ENCODE measurements at regions not wholly inside any gene's neighbourhood (a gene's known extent, or its start where the extent isn't known, plus 50 kb on each side); places are given as distances from the start of the nearest gene placed in this dataset.

DNA sequence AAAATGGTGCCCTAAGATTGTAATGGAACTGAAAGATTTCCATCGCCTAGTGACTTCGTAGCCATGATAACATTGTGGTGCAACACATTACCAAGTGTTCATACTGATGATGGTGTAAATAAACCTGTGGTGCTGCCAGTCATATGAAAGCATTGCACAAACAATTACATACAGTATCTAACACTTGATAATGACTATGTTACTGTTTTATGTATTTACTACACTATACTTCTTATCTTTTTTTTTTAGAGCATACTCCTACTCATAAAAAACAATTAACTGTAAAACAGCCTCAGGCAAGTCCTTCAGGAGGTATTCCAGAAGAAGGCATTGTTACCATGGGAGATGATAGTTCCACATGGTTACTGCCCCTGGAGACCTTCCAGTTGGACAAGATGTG, 152.7 kb upstream of the EDNRA start:
- no peak for DNase-seq

DNA sequence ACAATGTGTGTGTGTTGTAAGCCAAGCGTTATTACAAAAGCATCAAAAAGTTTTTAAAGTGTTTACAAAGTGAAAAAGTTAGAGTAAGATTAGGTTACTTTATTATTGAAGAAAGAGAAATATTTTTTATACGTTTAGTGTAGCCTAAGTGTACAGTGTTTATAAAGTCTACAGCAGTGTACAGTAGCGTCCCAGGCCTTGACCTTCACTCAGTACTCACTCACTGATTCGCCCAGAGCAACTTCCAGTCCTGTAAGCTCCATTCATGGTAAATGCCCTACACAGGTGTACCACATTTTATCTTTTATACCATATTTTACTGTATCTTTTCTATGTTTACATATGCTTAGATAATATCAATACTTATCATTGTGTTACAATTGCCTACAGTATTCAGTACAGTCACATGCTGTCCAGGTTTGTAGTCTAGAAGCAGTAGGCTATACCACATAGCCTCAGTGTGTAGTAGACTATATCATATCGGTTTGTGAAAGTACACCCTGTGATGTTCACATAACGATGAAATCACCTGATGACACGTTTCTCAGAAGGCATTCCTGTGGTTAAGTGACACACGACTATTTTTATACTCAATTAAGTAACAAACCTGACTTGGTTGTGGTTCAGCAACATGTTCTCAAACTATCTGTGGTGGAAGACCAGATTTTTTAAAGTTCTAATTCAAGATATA, 152.0 kb upstream of the EDNRA start:
- DNase-seq: no peak

DNA sequence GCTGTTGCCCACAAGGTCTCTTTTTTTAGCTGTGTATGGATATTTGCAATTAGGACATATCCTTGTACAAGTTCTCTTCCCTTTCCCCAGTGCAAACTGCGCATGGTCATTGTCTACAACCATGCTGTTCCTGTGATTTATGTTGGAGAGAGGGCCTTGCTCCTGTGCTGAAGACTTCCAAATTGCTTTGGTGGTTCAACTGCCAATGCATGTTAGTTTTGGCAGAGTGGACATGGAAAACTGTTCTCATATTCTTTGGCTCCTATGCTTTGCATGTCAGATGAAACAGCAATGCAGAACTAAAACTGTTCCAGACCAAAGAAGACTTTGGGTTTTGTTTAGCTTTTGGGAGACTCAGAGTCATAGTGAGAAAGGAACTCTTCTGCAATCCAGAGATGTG, 148.8 kb upstream of the EDNRA start:
- no peak for DNase-seq

DNA sequence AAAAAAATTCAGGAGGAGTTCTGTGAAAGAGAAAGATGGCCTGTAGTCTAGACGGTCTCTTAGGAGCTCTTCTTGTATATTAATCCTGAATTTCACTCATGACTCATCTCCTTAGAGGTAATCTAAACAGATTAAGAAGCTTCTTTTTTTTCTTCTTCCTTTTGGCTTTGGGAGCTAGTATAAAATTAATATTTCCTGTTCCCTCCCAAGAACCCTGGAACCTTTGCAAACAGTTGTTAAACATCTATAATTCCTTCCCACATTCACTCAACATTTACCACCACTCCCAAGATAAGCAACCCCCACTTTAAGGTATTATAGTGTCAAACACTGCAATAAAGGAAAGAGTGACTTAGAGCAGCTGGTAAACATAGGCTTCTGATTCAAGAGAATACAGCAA, 146.4 kb upstream of the EDNRA start:
- peak; percentile 75 for DNase-seq

DNA sequence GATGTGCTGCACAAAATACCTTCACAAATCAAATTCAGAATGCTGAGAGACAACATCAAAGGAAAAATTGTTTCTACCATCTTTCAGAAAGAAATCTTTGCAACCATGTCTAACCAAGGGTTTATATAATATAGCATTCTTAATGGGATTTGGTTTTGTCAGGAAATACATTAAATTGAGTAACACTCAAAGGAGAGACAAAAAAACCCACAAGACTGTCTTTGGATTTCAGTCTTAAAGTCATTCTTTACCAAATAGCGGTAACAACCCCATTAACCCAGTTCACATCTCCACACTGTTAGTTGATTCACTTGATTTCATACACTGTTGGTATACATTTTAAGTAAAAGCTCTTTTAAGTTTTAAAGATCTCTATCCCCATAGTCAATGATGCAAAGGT, 145.7 kb upstream of the EDNRA start:
- DNase-seq: no peak

DNA sequence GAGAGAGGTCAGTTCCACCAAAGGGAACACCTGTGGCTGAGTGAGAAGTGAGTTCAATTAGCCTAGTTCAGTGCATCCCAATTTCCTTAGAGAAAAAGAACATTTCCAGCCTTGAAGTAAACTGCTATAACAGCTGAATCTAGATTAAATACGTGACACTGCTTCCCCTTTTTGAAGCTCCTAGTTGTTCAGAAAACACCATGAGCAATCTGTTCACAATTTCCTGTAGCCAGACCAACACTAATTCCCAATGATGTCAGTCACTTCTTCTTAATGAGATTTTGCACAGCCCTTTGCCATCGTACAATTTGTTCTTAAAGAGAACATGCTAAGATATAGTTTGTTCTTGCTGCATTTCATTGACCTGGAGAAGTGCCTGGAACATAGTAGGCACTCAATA, 144.6 kb upstream of the EDNRA start:
- peak; percentile 64 for DNase-seq

DNA sequence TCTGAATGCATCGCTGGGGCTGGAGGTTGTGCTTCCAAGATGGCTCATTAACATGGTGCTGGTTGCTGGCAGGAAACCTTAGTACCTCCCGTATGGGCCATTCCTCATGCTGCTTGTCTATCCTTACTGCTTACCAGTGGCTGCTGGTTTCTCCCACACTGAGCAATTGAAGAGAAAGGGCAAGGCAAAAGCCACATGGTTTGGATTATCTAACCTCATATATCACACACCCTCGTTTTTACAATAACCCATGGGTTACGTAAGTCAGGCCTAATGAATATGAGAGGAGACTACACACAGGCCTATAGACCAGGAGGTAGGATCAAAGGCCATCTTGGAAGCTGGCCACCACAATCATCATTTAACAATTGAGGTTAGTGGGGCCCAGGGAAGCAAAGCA, 141.8 kb upstream of the EDNRA start:
- DNase-seq: peak; percentile 52

DNA sequence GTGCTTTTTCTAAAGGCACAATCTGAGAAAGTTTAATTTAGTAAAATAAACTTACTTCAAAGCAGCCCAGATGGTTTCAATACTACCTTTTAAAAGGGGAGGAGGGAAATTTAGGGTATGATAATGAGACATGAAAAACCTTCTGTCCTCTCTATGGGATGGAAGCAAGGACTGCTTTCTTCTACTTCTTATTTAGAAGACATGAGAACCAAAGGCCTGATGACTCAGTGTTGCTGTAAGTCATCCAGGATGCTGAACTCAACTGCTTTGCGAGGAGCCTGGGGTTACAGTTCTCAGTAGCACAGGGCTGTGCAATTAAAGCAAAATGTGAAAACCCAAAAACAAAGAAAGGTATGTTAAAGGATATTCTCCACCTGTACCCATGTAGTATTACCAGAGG, 140.8 kb upstream of the EDNRA start:
- DNase-seq: peak; percentile 80

DNA sequence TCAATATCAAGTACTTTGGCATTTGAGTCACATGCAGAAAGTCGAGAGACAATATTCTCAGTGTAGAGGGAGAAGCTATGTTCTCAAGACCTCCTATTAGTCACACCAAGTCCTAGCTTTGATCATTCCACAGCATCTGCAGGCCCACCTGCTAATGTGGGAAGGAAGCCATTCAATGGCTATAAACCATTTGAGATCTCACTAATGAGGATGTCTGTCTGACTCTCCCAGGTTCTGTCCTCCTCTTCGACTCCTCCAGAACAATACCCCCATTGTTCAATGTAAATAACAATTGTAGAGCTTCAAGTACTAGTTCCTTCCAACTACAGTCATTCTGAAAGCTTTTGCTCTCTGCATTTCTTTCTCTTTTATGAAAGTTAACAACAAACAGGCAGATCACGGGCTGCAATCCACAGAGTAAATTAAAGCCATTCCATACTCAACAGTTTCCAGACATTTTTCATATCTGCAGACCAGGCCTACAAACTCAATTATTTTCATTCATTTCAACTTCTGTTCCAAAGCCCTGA, 140.2 kb upstream of the EDNRA start:
- peak; percentile 46 for DNase-seq

DNA sequence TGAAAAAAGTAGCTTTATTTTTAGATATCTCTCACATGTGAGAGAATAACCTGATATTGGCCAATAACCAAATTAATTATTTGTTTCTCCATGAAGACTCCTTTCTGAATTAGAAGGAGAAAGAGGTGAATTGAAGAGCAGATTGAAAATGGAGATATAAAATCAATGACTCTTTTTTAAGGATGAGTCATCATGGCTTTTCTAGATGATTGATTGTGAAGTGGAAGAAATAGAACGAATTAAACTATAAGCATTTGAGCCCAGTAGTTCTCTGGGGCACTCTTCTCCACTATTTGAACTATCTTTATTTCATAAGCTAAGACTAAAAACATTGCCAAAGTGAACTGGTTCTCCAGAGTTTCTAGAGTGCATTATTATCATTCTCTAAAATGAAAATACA, 137.2 kb upstream of the EDNRA start:
- no peak for DNase-seq

DNA sequence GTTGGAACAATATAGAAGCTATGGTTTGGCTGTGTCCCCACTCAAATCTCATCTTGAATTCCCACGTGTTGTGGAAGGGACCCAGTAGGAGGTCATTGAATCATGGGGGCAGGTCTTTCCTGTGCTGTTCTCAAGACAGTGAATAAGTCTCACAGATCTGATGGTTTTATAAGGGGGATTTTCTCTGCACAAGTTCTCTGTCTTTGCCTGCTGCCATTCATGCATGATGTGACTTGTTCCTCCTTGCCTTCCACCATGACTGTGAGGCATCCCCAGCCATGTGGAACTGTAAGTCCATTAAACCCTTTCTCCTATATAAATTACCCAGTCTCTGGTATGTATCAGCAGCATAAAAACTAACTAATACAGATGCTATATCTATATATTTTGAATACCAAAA, 135.2 kb upstream of the EDNRA start:
- DNase-seq: no peak

DNA sequence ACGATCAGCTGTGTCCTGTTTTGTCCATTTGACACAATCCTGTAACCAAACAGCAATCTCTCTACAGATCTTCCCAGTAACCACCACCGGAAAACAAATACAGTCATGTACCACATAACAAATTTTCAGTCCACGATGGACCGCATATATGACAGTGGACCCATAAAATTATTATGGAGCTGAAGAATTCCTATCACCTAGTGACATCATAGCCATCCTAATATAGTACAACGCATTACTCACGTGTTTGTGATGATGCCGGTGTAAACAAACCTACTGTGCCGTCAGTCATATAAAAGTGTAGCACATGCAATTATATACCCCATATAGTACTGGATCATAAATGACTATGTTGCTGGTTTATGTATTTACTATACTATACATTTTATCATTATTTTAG, 133.7 kb upstream of the EDNRA start:
- DNase-seq: no peak

DNA sequence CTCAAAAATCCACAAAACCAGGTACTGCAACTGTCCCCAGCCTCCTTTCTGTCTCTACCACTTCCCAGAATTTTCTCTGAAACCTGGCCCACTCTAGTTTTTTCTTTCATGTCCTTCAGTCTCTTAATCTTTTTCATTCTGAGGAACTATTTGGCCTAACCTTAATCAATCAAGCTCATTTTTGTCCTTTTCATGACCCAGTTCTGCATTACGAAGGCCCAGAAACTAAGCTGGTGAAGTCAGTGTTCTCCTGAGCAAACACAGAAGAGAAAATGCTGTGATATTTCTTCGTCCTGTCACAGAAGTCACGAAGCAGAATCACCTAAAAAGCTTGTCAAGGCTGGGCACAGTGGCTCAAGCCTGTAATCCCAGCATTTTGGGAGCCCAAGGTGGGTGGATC, 131.7 kb upstream of the EDNRA start:
- DNase-seq: no peak

DNA sequence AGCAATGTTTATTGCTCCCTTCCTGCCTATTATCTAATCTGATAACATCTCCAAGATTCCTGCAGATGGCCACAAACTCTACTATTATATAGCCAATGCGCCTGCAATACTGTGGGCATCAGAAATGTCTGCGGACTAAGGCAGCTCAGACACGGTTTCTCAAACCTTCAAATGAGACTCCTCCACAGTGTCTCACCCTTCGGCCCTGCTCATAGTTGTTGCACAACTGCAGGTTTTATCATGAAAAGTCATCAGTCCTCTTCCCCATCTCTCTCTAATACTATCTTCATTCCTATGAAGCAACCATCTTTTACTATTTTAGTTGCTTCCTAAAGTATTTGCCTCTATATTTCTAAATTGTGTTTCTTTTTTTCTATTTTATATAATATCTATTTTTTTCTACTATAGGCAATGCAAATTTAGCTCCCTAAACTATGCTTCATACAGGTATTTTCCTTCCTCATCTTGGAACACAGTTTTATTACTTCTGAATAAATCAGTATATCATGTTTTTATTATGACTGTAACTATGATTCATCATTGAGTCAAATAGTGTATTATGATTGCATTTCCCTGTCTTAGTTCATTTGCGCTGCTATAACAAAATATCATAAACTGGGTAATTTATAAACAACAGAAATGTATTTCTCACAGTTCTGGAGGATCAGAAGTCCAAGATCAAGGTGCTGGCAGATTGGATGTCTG, 129.7 kb upstream of the EDNRA start:
- DNase-seq: peak; percentile 29

DNA sequence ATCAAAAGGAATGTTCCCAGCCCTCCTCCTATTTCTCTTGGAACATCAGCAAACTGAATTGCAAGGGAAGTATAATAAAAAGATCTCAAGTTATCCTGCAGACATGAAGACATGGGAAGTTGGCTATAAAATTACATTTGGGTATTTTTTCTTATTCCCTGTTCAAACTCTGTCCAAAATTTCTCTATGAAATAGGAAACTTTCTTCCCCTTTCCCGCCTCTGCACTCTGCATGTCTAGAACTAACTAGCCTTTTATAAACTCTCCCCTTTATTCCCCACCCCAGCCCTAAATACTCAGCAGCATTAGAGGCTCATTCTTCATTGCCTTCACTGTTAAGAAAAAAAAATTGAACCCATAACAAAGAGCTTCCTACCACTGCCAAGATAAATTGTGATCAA, 126.7 kb upstream of the EDNRA start:
- DNase-seq: no peak

DNA sequence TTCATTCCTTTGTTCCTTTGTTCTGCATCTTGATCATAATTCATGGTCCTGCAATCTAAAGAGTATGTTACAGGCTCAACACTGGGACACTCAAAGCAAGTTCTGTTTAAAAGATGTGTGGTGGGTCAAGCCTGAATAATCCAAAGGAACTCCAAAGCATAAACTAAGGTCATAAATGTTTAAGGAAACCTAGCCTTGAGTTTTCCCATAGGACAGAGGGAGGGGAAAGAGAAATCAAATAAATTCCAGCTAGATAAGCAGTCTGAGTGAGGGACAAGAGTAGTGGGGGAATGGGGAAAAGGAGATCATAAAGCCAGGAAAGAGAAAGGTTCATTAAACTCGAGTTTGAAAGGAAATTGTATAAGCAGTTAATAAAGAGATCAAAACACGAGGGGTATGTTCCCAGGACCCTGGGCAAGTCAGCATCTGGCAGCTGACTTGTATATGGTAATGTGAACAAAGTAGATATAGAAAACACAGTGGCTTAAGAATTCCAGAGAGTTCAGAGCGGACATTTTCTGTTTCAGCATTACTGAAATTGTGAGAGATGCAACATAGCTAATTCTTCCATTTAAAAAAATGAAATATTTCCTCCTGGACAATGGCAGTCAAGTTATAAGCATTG, 125.8 kb upstream of the EDNRA start:
- no peak for DNase-seq

DNA sequence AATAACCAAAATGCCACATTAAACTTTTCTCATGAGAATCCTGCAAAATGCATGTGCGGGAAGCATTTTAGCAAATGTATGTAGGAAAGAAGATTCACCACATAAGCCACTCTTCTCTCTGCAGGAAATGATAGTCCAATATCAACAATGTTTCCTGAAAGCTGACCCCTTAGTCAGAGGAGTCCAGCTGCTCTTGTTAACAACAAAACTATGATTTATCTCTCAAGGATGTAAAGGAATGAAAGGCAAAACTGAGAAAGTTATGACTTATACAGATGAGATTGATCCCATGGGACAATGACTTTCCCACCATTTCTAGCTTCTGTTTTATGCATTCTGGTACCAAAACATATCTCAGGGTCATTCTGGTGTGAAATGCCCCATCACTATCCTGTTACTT, 125.0 kb upstream of the EDNRA start:
- peak; percentile 97 for DNase-seq

DNA sequence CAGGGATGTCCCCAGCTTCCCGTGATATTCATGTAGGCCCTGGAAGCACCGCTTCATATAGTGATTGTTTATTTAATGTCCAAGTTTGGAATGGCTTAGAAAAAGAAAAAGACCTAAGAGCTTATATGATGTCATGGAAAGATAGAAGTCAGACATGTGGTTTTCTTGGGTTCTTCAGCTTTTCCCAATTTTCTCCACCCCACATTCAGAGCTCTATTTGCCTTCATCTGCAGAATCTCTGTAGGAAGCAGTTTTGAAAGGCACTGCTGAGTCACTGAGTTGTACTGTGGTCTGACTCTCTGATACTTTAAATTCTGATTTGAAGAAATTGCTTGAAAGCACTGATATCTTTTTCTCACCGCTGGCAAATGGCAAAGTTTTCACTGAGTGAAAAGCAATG, 120.6 kb upstream of the EDNRA start:
- peak; percentile 93 for DNase-seq

DNA sequence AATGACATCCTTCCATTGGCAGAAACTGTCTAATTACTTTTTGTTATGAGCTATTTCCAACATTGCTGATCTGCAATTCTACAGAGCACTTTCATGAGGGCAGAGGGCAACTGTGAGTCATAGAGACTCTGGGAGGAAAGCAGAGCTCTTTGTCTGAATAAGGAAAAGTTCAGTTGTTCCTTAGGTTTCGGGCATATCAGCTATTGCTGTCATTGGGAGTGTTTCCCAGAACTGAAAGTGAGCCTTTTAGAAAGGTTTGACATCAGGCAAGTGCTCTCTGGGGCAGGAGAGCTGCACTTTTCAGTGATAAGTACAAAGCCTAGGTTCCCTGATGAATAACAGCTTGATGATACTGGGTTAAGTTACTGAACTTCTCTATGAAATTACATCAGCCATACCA, 119.2 kb upstream of the EDNRA start:
- peak; percentile 87 for DNase-seq

DNA sequence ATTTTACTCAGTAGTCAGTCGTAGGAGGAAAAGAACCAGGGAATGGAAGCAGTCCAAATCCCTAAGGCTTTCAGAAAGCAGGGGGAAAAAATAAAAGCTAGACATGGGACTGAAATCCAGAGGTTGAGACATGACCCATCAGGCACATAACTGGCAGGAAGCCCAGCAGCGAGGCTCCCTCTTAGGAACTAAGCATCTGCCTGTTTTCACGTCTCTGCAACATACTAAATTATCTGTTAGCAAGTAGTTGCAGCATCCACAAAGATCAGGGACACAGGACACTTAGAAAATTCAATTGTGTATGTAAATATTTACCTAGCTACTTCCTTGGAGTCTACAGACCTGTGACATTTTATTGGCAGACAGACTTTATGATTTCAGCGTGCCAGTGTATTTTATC, 118.0 kb upstream of the EDNRA start:
- peak; percentile 74 for DNase-seq

DNA sequence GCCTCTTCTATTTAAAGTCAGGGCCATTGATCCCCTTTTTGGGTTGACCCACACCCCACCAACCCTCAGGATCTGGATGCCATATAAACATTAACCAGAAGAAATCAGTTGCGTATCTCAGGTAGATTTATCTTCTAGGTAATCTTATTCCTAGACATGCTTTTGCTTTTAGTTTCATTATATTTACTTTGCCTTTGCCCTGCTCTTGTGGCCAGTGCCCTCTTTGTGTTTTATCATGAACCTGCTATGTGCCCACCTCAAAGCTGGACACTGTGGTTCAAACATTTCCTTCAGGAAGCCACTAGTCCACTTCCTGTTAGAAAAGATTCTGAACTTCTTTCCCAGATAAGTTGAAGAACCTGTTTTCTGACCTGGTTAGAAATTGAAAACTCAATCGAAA, 117.4 kb upstream of the EDNRA start:
- DNase-seq: no peak

DNA sequence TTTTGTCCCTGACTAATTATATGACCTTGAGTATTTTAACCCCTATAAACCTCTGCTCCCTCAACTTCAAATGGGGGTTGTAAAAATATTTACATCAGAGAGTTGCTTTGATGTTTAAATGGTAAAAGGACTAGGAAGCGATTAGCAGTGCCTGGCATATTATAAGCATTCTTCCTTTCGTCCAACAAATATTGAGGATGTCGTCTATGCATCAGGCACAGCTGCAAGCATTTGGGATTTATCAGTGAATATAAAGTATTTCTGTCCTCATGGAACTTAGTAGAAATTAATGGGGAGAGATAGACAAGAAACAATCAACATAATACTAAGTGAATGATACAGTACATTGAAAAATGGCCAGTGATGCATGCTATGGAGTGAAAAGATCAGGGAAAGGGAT, 115.5 kb upstream of the EDNRA start:
- no peak for DNase-seq

DNA sequence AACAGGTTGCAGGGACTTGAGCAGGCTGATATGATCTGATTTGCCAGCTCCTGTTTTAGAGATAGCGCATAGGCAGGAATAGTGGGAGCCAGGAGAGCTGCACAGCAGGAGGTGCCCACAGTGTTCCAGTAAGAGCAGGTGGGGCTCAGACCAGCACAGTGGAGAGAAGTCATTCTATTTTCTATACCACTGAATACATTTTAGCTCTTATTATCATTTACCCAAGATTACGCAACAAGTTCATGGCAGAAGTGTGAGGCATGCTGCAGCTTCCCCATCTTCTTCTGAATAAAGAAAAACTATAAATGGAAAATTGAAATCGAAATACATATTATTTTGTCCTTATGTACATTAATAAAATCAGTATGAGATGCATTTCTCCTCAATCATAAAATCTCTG, 114.7 kb upstream of the EDNRA start:
- no peak for DNase-seq

DNA sequence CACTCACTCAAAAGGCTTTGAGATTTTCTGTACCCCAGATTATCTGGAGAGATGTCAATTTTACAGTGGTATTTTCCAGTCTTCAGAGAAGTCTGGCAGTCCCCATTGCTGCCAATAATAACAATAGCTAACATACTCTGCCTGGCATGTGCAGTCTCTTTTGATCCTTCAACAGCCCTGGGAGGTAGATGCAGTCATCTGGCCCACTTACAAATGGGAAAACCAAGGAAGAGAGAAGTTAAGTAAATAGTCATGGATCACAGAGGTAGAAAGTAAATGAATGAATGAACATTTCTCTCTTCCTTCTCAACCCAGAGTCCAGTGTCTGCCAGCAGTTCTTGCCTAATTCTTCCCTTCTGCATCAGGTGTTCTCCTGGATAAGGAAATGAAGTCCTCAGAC, 113.0 kb upstream of the EDNRA start:
- peak; percentile 30 for DNase-seq
